K562 (cell line): ENCODE measurements at regions not wholly inside any gene's neighbourhood (a gene's known extent, or its start where the extent isn't known, plus 50 kb on each side); places are given as distances from the start of the nearest gene placed in this dataset.

ENCODE experiments used
- ATAC-seq: fragments of 200-7000 bp; cut with Tn5 transposase; 3 replicates; pipeline ENCODE4 v1.9.1; 2020; ENCODE audit warnings: moderate library complexity
- BruUV-seq: library from RNA; stranded (reverse); fragments of 400-500 nt; replicated peaks from 2 replicates; lab custom pipeline; 2021; lab: Mats Ljungman, UMichigan
- CTCF ChIA-PET: fragments of 300-600 bp; formaldehyde crosslinking; extraction: SDS; loops from one replicate; lab custom pipeline; 2021; ENCODE audit warnings: low intra/inter-chr PET ratio; lab: Yijun Ruan, JAX
- POLR2A ChIA-PET: fragments of 300-600, 350-650 bp; sonication (Branson Sonifier 250); formaldehyde crosslinking; extraction: SDS; loops from one replicate; lab custom pipeline; 2021; ENCODE audit warnings: antibody characterized with exemption, inconsistent platforms; lab: Yijun Ruan, JAX
- DNase-seq, 4 experiments: peaks; one replicate each; pipeline versions ENCODE4 v3.0.0 to v3.0.0-alpha.2; 2011 to 2018; ENCODE audit warnings: low spot score in 3 of 4, mixed read lengths in 3 of 4; ENCODE audit errors: extremely low read depth in 1 of 4
- FAIRE-seq: peaks from 2 replicates; lab custom pipeline; 2011; peaks lifted over from hg19 to GRCh38; lab: Jason Lieb, UNC
- H2AFZ ChIP-seq: 2 replicates; pipeline ENCODE4 v1.6.0; 2011; ENCODE audit warnings: low read depth, low read length, control low read depth, inconsistent platforms
- H3K27ac ChIP-seq: fragments of 200-600 bp; 3 replicates; pipeline ENCODE4 v1.8.0; 2011; ENCODE audit warnings: low read depth, mild to moderate bottlenecking, control low read depth, inconsistent platforms, low read length, moderate library complexity, mixed read lengths; ENCODE audit errors: extremely low read depth
- H3K27me3 ChIP-seq, 2 experiments: fragments of 300-600 bp in 1 of 2; 2 replicates in 1 of 2; 3 replicates in 1 of 2; pipeline versions ENCODE4 v1.6.0 to v1.8.0; 2011; ENCODE audit warnings: inconsistent platforms in 2 of 2, low read length in 2 of 2, mild to moderate bottlenecking in 1 of 2, mixed read lengths in 1 of 2, moderate library complexity in 1 of 2; ENCODE audit not compliant: control insufficient read depth in 2 of 2, insufficient read depth in 2 of 2
- H3K36me3 ChIP-seq: fragments of 300-600 bp; 3 replicates; pipeline ENCODE4 v1.8.0; 2011; ENCODE audit warnings: mild to moderate bottlenecking, low read length, inconsistent platforms; ENCODE audit not compliant: control insufficient read depth, insufficient read depth
- H3K4me1 ChIP-seq, 2 experiments: fragments of 200-600 bp in 1 of 2; replicated peaks in 1 of 2; 2 replicates in 1 of 2; 3 replicates in 1 of 2; pipeline versions ENCODE4 v1.5.1 to v1.8.0; 2011; ENCODE audit warnings: inconsistent platforms in 2 of 2, low read length in 2 of 2, mild to moderate bottlenecking in 1 of 2, mixed read lengths in 1 of 2, moderate library complexity in 1 of 2; ENCODE audit not compliant: control insufficient read depth in 2 of 2, insufficient read depth in 2 of 2
- H3K4me2 ChIP-seq: 2 replicates; pipeline ENCODE4 v1.6.1; 2011; ENCODE audit warnings: low read length, control low read depth, inconsistent platforms, mixed read lengths; ENCODE audit not compliant: insufficient read depth
- H3K4me3 ChIP-seq: fragments of 200-600 bp; sonication (generic), shearing (Covaris generic); 2 replicates; pipeline ENCODE4 v1.5.1; 2016; ENCODE audit warnings: control low read depth, inconsistent platforms
- H3K79me2 ChIP-seq: fragments of 200-600 bp; 3 replicates; pipeline ENCODE4 v1.8.0; 2011; ENCODE audit warnings: low read length, inconsistent platforms; ENCODE audit not compliant: control insufficient read depth, insufficient read depth
- H3K9ac ChIP-seq, 2 experiments: 2 replicates each; pipeline versions ENCODE4 v1.6.0 to v1.6.1; 2011; ENCODE audit warnings: low read depth in 2 of 2, low read length in 2 of 2, control low read depth in 1 of 2, inconsistent platforms in 1 of 2, mild to moderate bottlenecking in 1 of 2, mixed read lengths in 1 of 2; ENCODE audit not compliant: insufficient read depth in 1 of 2
- H3K9me1 ChIP-seq: one replicate; pipeline ENCODE4 v1.6.0; 2011; ENCODE audit warnings: inconsistent platforms, mild to moderate bottlenecking, low read length, moderate library complexity; ENCODE audit not compliant: control insufficient read depth, insufficient read depth
- H3K9me3 ChIP-seq: replicated peaks from 2 replicates; pipeline ENCODE4 v1.5.1; 2011; ENCODE audit warnings: low read depth, low read length, inconsistent platforms; ENCODE audit not compliant: control insufficient read depth, insufficient read depth
- H4K20me1 ChIP-seq: replicated peaks from 2 replicates; pipeline ENCODE4 v1.6.1; 2011; ENCODE audit warnings: low read length, inconsistent platforms, mixed read lengths; ENCODE audit not compliant: control insufficient read depth, insufficient read depth
- CAMTA2 ChIP-seq: fragments of 250-450 bp; sonication (Bioruptor Pico); conservative IDR thresholded peaks from 2 replicates; pipeline ENCODE4 v1.5.1; 2022
- CBX1 ChIP-seq: sonication (generic); IDR thresholded peaks from 2 replicates; pipeline ENCODE4 v1.6.1; 2016; ENCODE audit warnings: antibody characterized with exemption, low read depth, mild to moderate bottlenecking
- HDAC1 ChIP-seq, 2 experiments: fragments of 450-650 bp; IDR thresholded peaks; 2 replicates each; pipeline ENCODE4 v1.6.1; 2016 to 2017; ENCODE audit warnings: inconsistent platforms in 1 of 2, mild to moderate bottlenecking in 1 of 2, moderate library complexity in 1 of 2
- KLF1 ChIP-seq: fragments of 450-650 bp; IDR thresholded peaks from 2 replicates; pipeline ENCODE4 v1.6.1; 2016; ENCODE audit warnings: missing genetic modification characterization, missing compliant biosample characterization
- LEF1 ChIP-seq: fragments of 450-650 bp; IDR thresholded peaks from 2 replicates; pipeline ENCODE4 v1.6.1; 2016; ENCODE audit warnings: mild to moderate bottlenecking
- MIER1 ChIP-seq: fragments of 450-650 bp; IDR thresholded peaks from 2 replicates; pipeline ENCODE4 v1.6.1; 2016; ENCODE audit warnings: antibody characterized with exemption, mild to moderate bottlenecking, low read depth
- NCOR1 ChIP-seq: fragments of 450-650 bp; IDR thresholded peaks from 2 replicates; pipeline ENCODE4 v1.6.1; 2016; ENCODE audit warnings: mild to moderate bottlenecking, moderate library complexity
- NEUROD1 ChIP-seq: fragments of 150-350 bp; IDR thresholded peaks from 2 replicates; pipeline ENCODE4 v1.6.1; 2014; ENCODE audit warnings: borderline replicate concordance, low read length, low read depth; ENCODE audit not compliant: partially characterized antibody
- NR2C1 ChIP-seq, 2 experiments: fragments of 450-650 bp; IDR thresholded peaks; 2 replicates each; pipeline ENCODE4 v1.6.1; 2017; ENCODE audit warnings: mild to moderate bottlenecking in 2 of 2, antibody characterized with exemption in 1 of 2, inconsistent platforms in 1 of 2, missing compliant biosample characterization in 1 of 2, missing genetic modification characterization in 1 of 2
- STAT6 ChIP-seq: sonication (generic); formaldehyde crosslinking; IDR thresholded peaks from 2 replicates; pipeline ENCODE4 v1.8.1; 2023; ENCODE audit warnings: mild to moderate bottlenecking, missing genetic modification reagents
- TFE3 ChIP-seq: fragments of 450-650 bp; formaldehyde crosslinking; IDR thresholded peaks from 2 replicates; pipeline ENCODE4 v1.4.0; 2020; ENCODE audit warnings: mild to moderate bottlenecking, mixed read lengths
- TGIF2 ChIP-seq: sonication (generic); formaldehyde crosslinking; IDR thresholded peaks from 2 replicates; pipeline ENCODE4 v1.8.1; 2022; ENCODE audit warnings: mild to moderate bottlenecking, missing genetic modification reagents, moderate library complexity
- TSHZ1 ChIP-seq: fragments of 250-450 bp; sonication (Bioruptor Pico); IDR thresholded peaks from 2 replicates; pipeline ENCODE4 v1.4.0; 2020; ENCODE audit warnings: mild to moderate bottlenecking, moderate library complexity
- ZNF12 ChIP-seq: sonication (generic); formaldehyde crosslinking; IDR thresholded peaks from 2 replicates; pipeline ENCODE4 v1.4.0; 2020; ENCODE audit warnings: mild to moderate bottlenecking, missing genetic modification reagents
- ZNF76 ChIP-seq: fragments of 250-450 bp; sonication (Bioruptor Pico); IDR thresholded peaks from 2 replicates; pipeline ENCODE4 v1.4.0; 2020; ENCODE audit warnings: mild to moderate bottlenecking, moderate library complexity, borderline replicate concordance
- in situ Hi-C: fragments of 300-500 bp; cut with MboI; formaldehyde crosslinking; loops from 4 replicates; pipeline ENCODE4 v1.15.0; 2018; ENCODE audit warnings: inconsistent platforms, mixed read lengths
- intact Hi-C: fragments of 100-400 bp; cut with micrococcal nuclease; formaldehyde crosslinking; loops from 2 replicates; pipeline ENCODE4 v1.14.2; 2022

- BruUV-seq = no TSS peak
- no peak for FAIRE-seq
- in situ Hi-C loops (no loop called here), intact Hi-C loops (no loop called here)
- H3K79me2 ChIP-seq = no peaks in the 10 kb centered on the region
- no peaks in the 10 kb centered on the region for H3K9me3 ChIP-seq
- POLR2A ChIA-PET = no interaction called here
- CTCF ChIA-PET = no interaction called here
- H3K9ac ChIP-seq = no peak overlapping the region
- H3K27ac ChIP-seq = no peak overlapping the region
- no peak overlapping the region for H3K4me2 ChIP-seq
- DNase-seq = no peak
- H4K20me1 ChIP-seq = no peaks in the 10 kb centered on the region
- H3K36me3 ChIP-seq = no peaks in the 10 kb centered on the region
- H2AFZ ChIP-seq = no peak overlapping the region
- no peak for ATAC-seq
- no peaks in the 10 kb centered on the region for H3K4me1 ChIP-seq
- no peak overlapping the region for H3K4me3 ChIP-seq
- no peaks in the 10 kb centered on the region for H3K9me1 ChIP-seq
- no peaks in the 10 kb centered on the region for H3K27me3 ChIP-seq
- TF ChIP-seq ZNF12 (no peak), TFE3 (no peak), NR2C1 (IDR thresholded peaks at IDR 0.05) (no peak), NR2C1 (tag; IDR thresholded peaks at IDR 0.05) (no peak), TSHZ1 (no peak), STAT6 (CRISPR knock-in tag) (no peak), LEF1 (no peak), MIER1 (no peak), CBX1 (no peak), NEUROD1 (no peak), HDAC1 (IDR thresholded peaks at IDR 0.05) (no peak), ZNF76 (CRISPR knock-in tag) (no peak), KLF1 (no peak), NCOR1 (no peak), TGIF2 (CRISPR knock-in tag) (no peak), CAMTA2 (CRISPR knock-in tag) (no peak)
These were observed 247.3 kb upstream of the GYPC start for GRCh38 chr2:126408671-126409070.
